A549 (cell line): ENCODE measurements at regions not wholly inside any gene's neighbourhood (a gene's known extent, or its start where the extent isn't known, plus 50 kb on each side); places are given as distances from the start of the nearest gene placed in this dataset.

Experiments
- ATAC-seq, 2 experiments: fragments of 200-7000 bp in 1 of 2; fragments of >200 bp in 1 of 2; cut with Nextera tagmentation in 1 of 2; cut with Tn5 transposase in 1 of 2; 3 replicates each; pipeline versions ENCODE4 v1.8.0 to v1.9.1; 2018 to 2020; ENCODE audit warnings: mild to moderate bottlenecking in 1 of 2, moderate library complexity in 1 of 2
- CTCF ChIA-PET: fragments of 300-600 bp; sonication (Branson Sonifier 250); formaldehyde crosslinking; extraction: SDS; loops from one replicate; lab custom pipeline; 2021; ENCODE audit warnings: antibody characterized with exemption, inconsistent platforms; lab: Yijun Ruan, JAX
- POLR2A ChIA-PET: fragments of 350-600 bp; formaldehyde crosslinking; extraction: SDS; loops from one replicate; lab custom pipeline; 2021; ENCODE audit warnings: antibody characterized with exemption, inconsistent platforms; lab: Yijun Ruan, JAX
- DNase-seq, 2 experiments: peaks; one replicate each; pipeline versions ENCODE4 v3.0.0 to v3.0.0-alpha.2; 2011 to 2016; ENCODE audit warnings: low read depth in 1 of 2, low spot score in 1 of 2
- FAIRE-seq: peaks from 2 replicates; lab custom pipeline; 2011; peaks lifted over from hg19 to GRCh38; lab: Jason Lieb, UNC
- H3K27ac ChIP-seq, 2 experiments: fragments of >200 bp; sonication (Bioruptor Twin); formaldehyde crosslinking; 3 replicates each; pipeline ENCODE4 v1.5.1; 2016 to 2017
- H3K4me1 ChIP-seq: fragments of >200 bp; sonication (Bioruptor Twin); formaldehyde crosslinking; 3 replicates; pipeline ENCODE4 v1.6.1; 2016
- H3K4me2 ChIP-seq: fragments of >200 bp; sonication (Bioruptor Twin); formaldehyde crosslinking; 3 replicates; pipeline ENCODE4 v1.6.1; 2016
- H3K4me3 ChIP-seq: fragments of >200 bp; sonication (Bioruptor Twin); formaldehyde crosslinking; 3 replicates; pipeline ENCODE4 v1.5.1; 2016
- H3K9me3 ChIP-seq: fragments of >200 bp; sonication (Bioruptor Twin); formaldehyde crosslinking; 3 replicates; pipeline ENCODE4 v1.6.1; 2016
- CHD2 ChIP-seq: fragments of 150-350 bp; IDR thresholded peaks from 2 replicates; pipeline ENCODE4 v1.6.1; 2014; ENCODE audit warnings: low read length; ENCODE audit not compliant: partially characterized antibody
- EHMT2 ChIP-seq: fragments of 200-600 bp; sonication (generic); IDR thresholded peaks from 2 replicates; pipeline ENCODE4 v1.6.1; 2016; ENCODE audit warnings: antibody characterized with exemption, low read depth, mild to moderate bottlenecking, moderate library complexity
- FOSB ChIP-seq: fragments of 250-450 bp; sonication (Bioruptor Pico); IDR thresholded peaks from 2 replicates; pipeline ENCODE4 v1.5.0; 2020; ENCODE audit warnings: mild to moderate bottlenecking, moderate library complexity
- FOSL2 ChIP-seq, 2 experiments: fragments of 450-650 bp in 1 of 2; fragments of >200 bp in 1 of 2; sonication (Bioruptor Twin) in 1 of 2; formaldehyde crosslinking; IDR thresholded peaks; 2 replicates each; pipeline versions ENCODE4 v1.5.0 to v1.6.1; 2016 to 2020; ENCODE audit warnings: mild to moderate bottlenecking in 1 of 2, moderate library complexity in 1 of 2
- HEYL ChIP-seq: fragments of 250-450 bp; sonication (Bioruptor Pico); IDR thresholded peaks from 2 replicates; pipeline ENCODE4 v1.8.0; 2021; ENCODE audit warnings: mild to moderate bottlenecking, moderate library complexity
- HOXA7 ChIP-seq: fragments of 250-450 bp; sonication (Bioruptor Pico); IDR thresholded peaks from 2 replicates; pipeline ENCODE4 v1.5.0; 2020; ENCODE audit warnings: mild to moderate bottlenecking, moderate library complexity
- HOXB13 ChIP-seq: fragments of 250-450 bp; sonication (Bioruptor Pico); IDR thresholded peaks from 2 replicates; pipeline ENCODE4 v1.5.0; 2020; ENCODE audit warnings: low read depth, mild to moderate bottlenecking, moderate library complexity
- JUN ChIP-seq, 2 experiments: fragments of >200 bp; sonication (Bioruptor Twin); formaldehyde crosslinking; IDR thresholded peaks; 2 replicates in 1 of 2; 3 replicates in 1 of 2; pipeline ENCODE4 v1.6.1; 2016 to 2017
- PHF8 ChIP-seq: fragments of 200-600 bp; sonication (generic); IDR thresholded peaks from 2 replicates; pipeline ENCODE4 v1.6.1; 2016; ENCODE audit warnings: low read depth, mild to moderate bottlenecking, antibody characterized with exemption, moderate library complexity, borderline replicate concordance
- POLR2A ChIP-seq: IDR thresholded peaks from 2 replicates; pipeline ENCODE4 v1.6.1; 2012; ENCODE audit warnings: mild to moderate bottlenecking, low read length
- POLR2AphosphoS2 ChIP-seq: conservative IDR thresholded peaks from 2 replicates; pipeline ENCODE4 v1.6.1; 2012; ENCODE audit warnings: low read length, improper control_type of control experiment, inconsistent platforms
- RAD21 ChIP-seq, 2 experiments: fragments of >200 bp in 1 of 2; sonication (Bioruptor Twin) in 1 of 2; formaldehyde crosslinking in 1 of 2; IDR thresholded peaks in 1 of 2; conservative IDR thresholded peaks in 1 of 2; 2 replicates in 1 of 2; 3 replicates in 1 of 2; pipeline ENCODE4 v1.6.1; 2012 to 2018; ENCODE audit warnings: inconsistent platforms in 1 of 2
- RARB ChIP-seq: fragments of 250-450 bp; sonication (Bioruptor Pico); IDR thresholded peaks from 2 replicates; pipeline ENCODE4 v1.8.0; 2021; ENCODE audit warnings: mild to moderate bottlenecking, moderate library complexity
- RNF2 ChIP-seq: fragments of 200-600 bp; sonication (generic); IDR thresholded peaks from 2 replicates; pipeline ENCODE4 v1.6.1; 2016; ENCODE audit warnings: low read depth, mild to moderate bottlenecking, antibody characterized with exemption, moderate library complexity, borderline replicate concordance
- ZSCAN20 ChIP-seq: fragments of 250-450 bp; sonication (Bioruptor Pico); IDR thresholded peaks from 2 replicates; pipeline ENCODE4 v1.8.0; 2022; ENCODE audit warnings: mild to moderate bottlenecking, moderate library complexity
- WGBS: methylation state at CpG from one replicate; pipeline ENCODE4 v1.1.6; 2017; ENCODE audit errors: missing lambda C conversion rate; 5-methylcytosine and 5-hydroxymethylcytosine counted together
- TF ChIP-seq, protein P1 (sequence below): fragments of 250-450 bp; sonication (Bioruptor Pico); IDR thresholded peaks from 2 replicates; pipeline ENCODE4 v1.5.0; 2021; ENCODE audit warnings: mild to moderate bottlenecking, moderate library complexity, borderline replicate concordance
- TF ChIP-seq, protein P2 (sequence below): fragments of 150-350 bp; IDR thresholded peaks from 2 replicates; pipeline ENCODE4 v1.6.1; 2014; ENCODE audit warnings: low read depth, mild to moderate bottlenecking, low read length

DNA sequence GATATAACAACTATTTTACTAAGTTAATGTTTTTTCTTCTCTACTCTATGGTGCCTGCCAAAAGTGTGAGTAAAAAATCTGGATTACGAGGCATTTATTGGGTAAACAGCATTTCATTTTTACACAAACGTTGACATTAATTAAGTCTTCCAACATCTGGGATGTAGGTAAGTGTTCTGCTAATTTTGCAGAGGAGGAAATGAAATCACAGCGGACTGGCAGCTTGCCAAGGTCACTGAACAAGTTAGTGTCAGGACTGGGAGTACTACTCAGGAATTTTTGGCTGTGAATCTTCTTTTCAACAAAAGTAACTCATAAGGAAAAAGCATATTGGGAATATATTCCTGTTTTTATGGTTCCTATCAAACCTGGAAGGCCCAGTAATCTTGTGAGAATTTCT lies 612.1 kb upstream of the FZD8 start:
- ATAC-seq (no peak), DNase-seq (no peak), FAIRE-seq (no peak)
- no peak overlapping the region for H3K4me2 ChIP-seq
- POLR2A ChIA-PET: no interaction called here
- WGBS: 24% methylated on average over 3 of the region's 3 CpGs
- CTCF ChIA-PET: no interaction called here
- H3K27ac ChIP-seq: no peak overlapping the region
- H3K4me1 ChIP-seq: no peaks in the 10 kb centered on the region
- H3K4me3 ChIP-seq: no peak overlapping the region
- no peaks in the 10 kb centered on the region for H3K9me3 ChIP-seq
- TF ChIP-seq FOSB (CRISPR knock-in tag) (no peak), POLR2A (no peak)
- TF ChIP-seq, all 56 proteins: peak for 0

DNA sequence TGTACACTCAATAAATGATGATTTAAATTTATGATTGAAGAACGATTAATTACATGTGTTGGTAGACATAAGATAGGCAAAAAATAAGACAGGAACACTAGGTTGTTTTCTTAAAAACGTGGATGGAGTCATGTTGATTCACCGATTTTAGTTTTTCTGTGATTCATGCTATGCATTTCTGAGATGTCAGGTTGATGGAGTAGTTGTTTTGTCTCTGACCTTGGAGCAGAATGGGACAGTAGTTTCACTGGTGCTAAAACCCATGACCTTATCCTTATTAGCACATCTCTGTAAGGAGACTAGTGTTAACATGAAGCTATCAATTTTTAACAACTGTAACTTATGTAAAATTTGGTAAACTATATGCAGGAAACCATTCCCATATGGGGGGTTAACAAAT lies 611.6 kb upstream of the FZD8 start:
- no peak overlapping the region for H3K4me2 ChIP-seq
- H3K27ac ChIP-seq: no peak overlapping the region; a peak in 1 of 6 replicates
- no peaks in the 10 kb centered on the region for H3K9me3 ChIP-seq
- no peak overlapping the region for H3K4me3 ChIP-seq
- POLR2A ChIA-PET: no interaction called here
- FAIRE-seq: peak; percentile 56
- WGBS: 30% methylated on average over 3 of the region's 3 CpGs
- no peaks in the 10 kb centered on the region for H3K4me1 ChIP-seq
- CTCF ChIA-PET: no interaction called here
- no peak for DNase-seq
- no peak for TF ChIP-seq POLR2AphosphoS2
- no peak for TF ChIP-seq HEYL (CRISPR knock-in tag)
- TF ChIP-seq EHMT2: no peak
- no peak for TF ChIP-seq HOXB13 (CRISPR knock-in tag)
- TF ChIP-seq, protein P1, sequence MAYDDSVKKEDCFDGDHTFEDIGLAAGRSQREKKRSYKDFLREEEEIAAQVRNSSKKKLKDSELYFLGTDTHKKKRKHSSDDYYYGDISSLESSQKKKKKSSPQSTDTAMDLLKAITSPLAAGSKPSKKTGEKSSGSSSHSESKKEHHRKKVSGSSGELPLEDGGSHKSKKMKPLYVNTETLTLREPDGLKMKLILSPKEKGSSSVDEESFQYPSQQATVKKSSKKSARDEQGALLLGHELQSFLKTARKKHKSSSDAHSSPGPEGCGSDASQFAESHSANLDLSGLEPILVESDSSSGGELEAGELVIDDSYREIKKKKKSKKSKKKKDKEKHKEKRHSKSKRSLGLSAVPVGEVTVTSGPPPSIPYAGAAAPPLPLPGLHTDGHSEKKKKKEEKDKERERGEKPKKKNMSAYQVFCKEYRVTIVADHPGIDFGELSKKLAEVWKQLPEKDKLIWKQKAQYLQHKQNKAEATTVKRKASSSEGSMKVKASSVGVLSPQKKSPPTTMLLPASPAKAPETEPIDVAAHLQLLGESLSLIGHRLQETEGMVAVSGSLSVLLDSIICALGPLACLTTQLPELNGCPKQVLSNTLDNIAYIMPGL (CRISPR knock-in tag): no peak
- no peak for TF ChIP-seq RARB (CRISPR knock-in tag)
- TF ChIP-seq RAD21 (conservative IDR thresholded peaks at IDR 0.05 in 1 of 2, IDR thresholded peaks at IDR 0.05 in 1 of 2): no peak
- no peak for ATAC-seq

DNA sequence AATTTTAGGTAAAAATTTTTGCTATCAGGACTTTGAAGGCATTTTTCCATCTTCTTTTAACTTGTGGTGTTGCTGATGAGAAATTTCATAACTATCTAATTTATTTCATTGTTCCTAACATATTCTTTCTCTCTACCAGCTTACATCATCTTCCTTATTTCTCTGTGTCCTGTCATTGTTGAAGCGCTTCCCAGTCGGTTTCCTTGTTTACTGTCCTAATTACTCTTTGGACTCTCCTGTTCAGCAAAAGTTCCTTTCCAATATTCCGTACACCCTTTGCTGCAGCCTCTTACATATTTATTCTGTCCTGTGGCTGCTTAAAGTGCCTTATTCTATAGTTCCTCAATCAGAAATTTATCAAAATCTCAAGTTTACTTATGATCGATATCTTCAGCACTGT lies 609.0 kb upstream of the FZD8 start:
- Histone ChIP-seq H3K4me3 (no peak overlapping the region), H3K4me1 (no peaks in the 10 kb centered on the region), H3K27ac (no peak overlapping the region), H3K4me2 (no peak overlapping the region), H3K9me3 (no peaks in the 10 kb centered on the region)
- 53% methylated on average over 4 of the region's 4 CpGs for WGBS
- ChIA-PET POLR2A (no interaction called here), CTCF (no interaction called here)
- no peak for ATAC-seq
- no peak for DNase-seq
- TF ChIP-seq JUN (IDR thresholded peaks at IDR 0.05) (no peak), HEYL (CRISPR knock-in tag) (no peak), CHD2 (no peak), PHF8 (no peak), POLR2AphosphoS2 (no peak), FOSB (CRISPR knock-in tag) (no peak), FOSL2 (IDR thresholded peaks at IDR 0.05) (no peak), FOSL2 (CRISPR knock-in tag; IDR thresholded peaks at IDR 0.05) (no peak), RNF2 (no peak), HOXA7 (no peak), ZSCAN20 (no peak)
- TF ChIP-seq, protein P2, sequence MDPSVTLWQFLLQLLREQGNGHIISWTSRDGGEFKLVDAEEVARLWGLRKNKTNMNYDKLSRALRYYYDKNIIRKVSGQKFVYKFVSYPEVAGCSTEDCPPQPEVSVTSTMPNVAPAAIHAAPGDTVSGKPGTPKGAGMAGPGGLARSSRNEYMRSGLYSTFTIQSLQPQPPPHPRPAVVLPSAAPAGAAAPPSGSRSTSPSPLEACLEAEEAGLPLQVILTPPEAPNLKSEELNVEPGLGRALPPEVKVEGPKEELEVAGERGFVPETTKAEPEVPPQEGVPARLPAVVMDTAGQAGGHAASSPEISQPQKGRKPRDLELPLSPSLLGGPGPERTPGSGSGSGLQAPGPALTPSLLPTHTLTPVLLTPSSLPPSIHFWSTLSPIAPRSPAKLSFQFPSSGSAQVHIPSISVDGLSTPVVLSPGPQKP: no peak
- no peak for FAIRE-seq
